Inferior parietal cortex (tissue), 1 donor: ENCODE measurements at regions not wholly inside any gene's neighbourhood (a gene's known extent, or its start where the extent isn't known, plus 50 kb on each side); places are given as distances from the start of the nearest gene placed in this dataset.
"Not testable (repeated sequence)": the region's sequence is repeated elsewhere in the genome, so short reads cannot be mapped to it uniquely, and the experiment has no call there.

Experiments used
- DNase-seq: peaks from one replicate; pipeline ENCODE4 v3.0.0-alpha.2; 2016; ENCODE audit errors: extremely low spot score

GRCh38 chr3:198096015-198096414 is 136.0 kb downstream of the LMLN start:
- DNase-seq, result no peak

- DNase-seq, result no peak
Measured at GRCh38 chr3:198097048-198097447, 137.0 kb downstream of the LMLN start.

GRCh38 chr3:198098661-198099081 is 138.7 kb downstream of the LMLN start:
- not testable (repeated sequence) for DNase-seq

GRCh38 chr3:198103070-198103469 is 143.1 kb downstream of the LMLN start:
- not testable (repeated sequence) for DNase-seq

GRCh38 chr3:198106265-198106664 is 146.2 kb downstream of the LMLN start:
- DNase-seq, result no peak

GRCh38 chr3:198107840-198108734 is 148.1 kb downstream of the LMLN start:
- no peak for DNase-seq

GRCh38 chr3:198109883-198110282 is 149.9 kb downstream of the LMLN start:
- DNase-seq, result no peak

GRCh38 chr3:198112031-198112430 is 152.0 kb downstream of the LMLN start:
- DNase-seq, result no peak

GRCh38 chr3:198113206-198114053 is 153.4 kb downstream of the LMLN start:
- no peak for DNase-seq

- not testable (repeated sequence) for DNase-seq
Measured at GRCh38 chr3:198114516-198114915, 154.5 kb downstream of the LMLN start.

GRCh38 chr3:198122184-198122583 is 162.2 kb downstream of the LMLN start:
- DNase-seq, result not testable (repeated sequence)

- DNase-seq, result not testable (repeated sequence)
Measured at GRCh38 chr3:198137038-198137835, 177.2 kb downstream of the LMLN start.

- DNase-seq, result not testable (repeated sequence)
Measured at GRCh38 chr3:198138205-198138604, 178.2 kb downstream of the LMLN start.

- DNase-seq, result not testable (repeated sequence)
Measured at GRCh38 chr3:198139037-198139436, 179.0 kb downstream of the LMLN start.

- not testable (repeated sequence) for DNase-seq
Measured at GRCh38 chr3:198139513-198140167, 179.6 kb downstream of the LMLN start.

- not testable (repeated sequence) for DNase-seq
Measured at GRCh38 chr3:198143300-198144137, 183.5 kb downstream of the LMLN start.

- not testable (repeated sequence) for DNase-seq
Measured at GRCh38 chr3:198145231-198145784, 185.3 kb downstream of the LMLN start.

GRCh38 chr3:198146070-198146469 is 186.1 kb downstream of the LMLN start:
- not testable (repeated sequence) for DNase-seq

GRCh38 chr3:198146559-198147164 is 186.6 kb downstream of the LMLN start:
- DNase-seq, result not testable (repeated sequence)
